Mesothelial cell of epicardium (in vitro differentiated cells): ENCODE measurements at regions not wholly inside any gene's neighbourhood (a gene's known extent, or its start where the extent isn't known, plus 50 kb on each side); places are given as distances from the start of the nearest gene placed in this dataset.

ENCODE experiments used
- DNase-seq, 2 experiments: peaks; one replicate each; pipeline ENCODE4 v3.0.0; 2021; ENCODE audit warnings: low spot score in 2 of 2; ENCODE audit not compliant: unreplicated experiment in 2 of 2
- H3K27ac Mint-ChIP-seq: 2 replicates; pipeline ENCODE4 v1.8.0; 2021; ENCODE audit warnings: mixed read lengths
- H3K27me3 Mint-ChIP-seq: 2 replicates; pipeline ENCODE4 v1.8.0; 2021; ENCODE audit warnings: low read depth, mixed read lengths
- H3K36me3 Mint-ChIP-seq: 2 replicates; pipeline ENCODE4 v1.8.0; 2021; ENCODE audit warnings: mixed read lengths
- H3K4me1 Mint-ChIP-seq: 2 replicates; pipeline ENCODE4 v1.8.0; 2021; ENCODE audit warnings: mixed read lengths
- H3K4me3 Mint-ChIP-seq: 2 replicates; pipeline ENCODE4 v1.8.0; 2021; ENCODE audit warnings: mild to moderate bottlenecking, moderate library complexity, mixed read lengths
- H3K9me3 Mint-ChIP-seq: 2 replicates; pipeline ENCODE4 v1.8.0; 2021; ENCODE audit warnings: mixed read lengths
- TF ChIP-seq, protein P1 (sequence below): fragments of 200-600 bp; sonication (generic); IDR thresholded peaks from one replicate; pipeline ENCODE4 v1.5.0; 2021; ENCODE audit warnings: antibody characterized with exemption; ENCODE audit not compliant: unreplicated experiment

DNA sequence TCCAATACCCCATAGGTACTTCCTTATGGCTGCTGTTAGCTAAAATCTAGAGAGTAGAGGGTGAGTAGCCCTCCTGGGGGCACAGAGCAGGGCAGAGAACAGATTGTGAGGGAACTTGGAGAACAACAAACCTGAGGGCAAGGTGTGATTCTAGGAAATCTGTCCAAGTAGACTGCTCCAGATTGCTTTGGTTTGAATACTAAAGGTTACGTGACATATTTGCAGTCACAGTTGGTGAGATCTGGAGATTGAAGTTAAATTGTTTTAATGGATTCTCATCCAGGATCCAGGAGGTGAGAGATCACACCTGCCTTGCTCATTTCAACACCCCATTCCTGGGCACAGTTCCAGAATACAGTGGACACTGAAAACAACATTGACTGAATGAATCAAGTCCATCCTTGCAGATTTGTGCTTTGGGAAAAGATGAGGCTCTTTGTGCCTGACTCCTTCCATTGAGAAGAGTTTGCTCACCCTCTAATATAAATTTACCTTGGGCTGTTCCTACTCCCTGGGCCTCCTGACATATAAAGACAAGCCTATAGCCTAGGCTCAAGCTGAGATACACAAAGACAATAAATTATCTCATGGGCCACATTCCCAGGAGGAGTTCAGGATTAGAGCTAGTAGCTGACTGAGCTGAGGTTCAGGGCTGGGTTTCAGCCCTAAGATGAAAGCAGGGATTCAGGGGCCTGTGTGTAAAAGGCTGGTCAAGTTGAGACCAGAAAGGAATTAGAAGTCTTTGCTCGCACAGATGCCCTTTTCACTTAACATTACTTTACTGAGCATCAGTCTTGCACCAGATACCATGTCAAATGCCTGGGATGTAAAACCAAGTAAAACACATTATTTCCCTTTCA, 400.9 kb upstream of the MCTP2 start:
- Mint-ChIP-seq H3K4me3 (no peak overlapping the region), H3K36me3 (no peaks in the 10 kb centered on the region), H3K4me1 (peaks cover 19% of the 10 kb centered on the region), H3K27me3 (no peaks in the 10 kb centered on the region), H3K9me3 (no peaks in the 10 kb centered on the region), H3K27ac (no peak overlapping the region)
- no peak for DNase-seq
- TF ChIP-seq, protein P1, sequence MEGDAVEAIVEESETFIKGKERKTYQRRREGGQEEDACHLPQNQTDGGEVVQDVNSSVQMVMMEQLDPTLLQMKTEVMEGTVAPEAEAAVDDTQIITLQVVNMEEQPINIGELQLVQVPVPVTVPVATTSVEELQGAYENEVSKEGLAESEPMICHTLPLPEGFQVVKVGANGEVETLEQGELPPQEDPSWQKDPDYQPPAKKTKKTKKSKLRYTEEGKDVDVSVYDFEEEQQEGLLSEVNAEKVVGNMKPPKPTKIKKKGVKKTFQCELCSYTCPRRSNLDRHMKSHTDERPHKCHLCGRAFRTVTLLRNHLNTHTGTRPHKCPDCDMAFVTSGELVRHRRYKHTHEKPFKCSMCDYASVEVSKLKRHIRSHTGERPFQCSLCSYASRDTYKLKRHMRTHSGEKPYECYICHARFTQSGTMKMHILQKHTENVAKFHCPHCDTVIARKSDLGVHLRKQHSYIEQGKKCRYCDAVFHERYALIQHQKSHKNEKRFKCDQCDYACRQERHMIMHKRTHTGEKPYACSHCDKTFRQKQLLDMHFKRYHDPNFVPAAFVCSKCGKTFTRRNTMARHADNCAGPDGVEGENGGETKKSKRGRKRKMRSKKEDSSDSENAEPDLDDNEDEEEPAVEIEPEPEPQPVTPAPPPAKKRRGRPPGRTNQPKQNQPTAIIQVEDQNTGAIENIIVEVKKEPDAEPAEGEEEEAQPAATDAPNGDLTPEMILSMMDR: no peak

DNA sequence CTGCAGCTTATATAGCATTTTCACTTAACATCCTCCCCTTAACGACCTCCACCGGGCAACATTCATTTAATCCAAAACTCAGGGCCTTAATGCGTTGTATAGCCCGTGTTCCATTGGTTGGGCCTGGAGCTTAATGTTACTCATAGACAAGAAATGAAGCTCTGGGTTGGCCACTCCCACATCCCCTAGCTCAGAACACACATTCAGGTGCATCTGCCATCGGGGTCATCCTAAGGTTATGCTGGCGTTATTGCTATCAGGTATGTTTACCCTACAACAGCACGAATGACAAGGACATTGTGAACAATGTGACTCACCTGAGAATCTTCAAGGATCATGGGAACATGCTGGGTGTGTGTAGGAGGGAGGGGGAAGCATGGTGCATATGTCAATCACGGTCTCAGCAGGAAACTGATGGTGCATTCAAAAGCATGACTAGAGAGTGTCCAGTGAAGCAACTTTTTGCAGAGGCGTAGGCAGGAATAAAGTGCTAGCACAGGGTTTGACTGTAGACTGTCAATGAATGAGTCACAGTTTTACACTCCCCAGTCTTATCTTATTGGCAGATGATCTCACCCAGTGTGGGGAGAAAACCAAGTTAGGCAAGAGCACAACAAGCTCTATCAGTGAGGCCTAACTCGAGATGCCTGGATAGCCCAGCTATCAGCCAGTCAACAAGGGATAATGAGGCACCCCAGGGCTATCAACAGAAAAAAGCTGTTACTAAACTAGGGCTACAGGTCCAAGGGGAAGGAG, 402.1 kb upstream of the MCTP2 start:
- Mint-ChIP-seq H3K4me1 (peaks cover 19% of the 10 kb centered on the region), H3K36me3 (no peaks in the 10 kb centered on the region)
- no peak for DNase-seq

DNA sequence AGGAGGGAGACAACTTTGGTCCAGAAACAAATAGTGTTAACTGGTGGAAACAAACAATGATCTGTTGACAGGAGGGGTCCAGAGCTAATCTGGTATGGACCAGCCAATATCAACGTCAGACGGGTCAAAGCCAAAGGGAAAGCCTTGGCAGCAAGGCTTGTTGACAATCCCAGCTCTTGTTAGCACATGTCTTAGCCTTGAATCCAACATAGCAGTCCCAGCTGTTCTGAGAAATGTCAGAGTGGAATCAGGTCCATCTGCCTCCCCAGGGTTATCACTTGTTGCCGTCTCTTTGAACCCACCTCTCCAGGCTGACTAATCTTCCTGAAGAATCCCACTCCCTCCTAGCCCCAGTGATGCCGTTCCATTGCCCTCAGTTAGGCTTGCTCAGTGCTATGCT, 404.6 kb upstream of the MCTP2 start:
- Mint-ChIP-seq H3K27me3 (no peaks in the 10 kb centered on the region), H3K27ac (no peak overlapping the region)
- DNase-seq: no peak

More for the DNA sequence above, 402.1 kb upstream of the MCTP2 start:
- H3K27me3 Mint-ChIP-seq: no peaks in the 10 kb centered on the region
- no peaks in the 10 kb centered on the region for H3K9me3 Mint-ChIP-seq
- H3K4me3 Mint-ChIP-seq: no peak overlapping the region
- TF ChIP-seq, protein P1: no peak
- no peak overlapping the region for H3K27ac Mint-ChIP-seq

DNA sequence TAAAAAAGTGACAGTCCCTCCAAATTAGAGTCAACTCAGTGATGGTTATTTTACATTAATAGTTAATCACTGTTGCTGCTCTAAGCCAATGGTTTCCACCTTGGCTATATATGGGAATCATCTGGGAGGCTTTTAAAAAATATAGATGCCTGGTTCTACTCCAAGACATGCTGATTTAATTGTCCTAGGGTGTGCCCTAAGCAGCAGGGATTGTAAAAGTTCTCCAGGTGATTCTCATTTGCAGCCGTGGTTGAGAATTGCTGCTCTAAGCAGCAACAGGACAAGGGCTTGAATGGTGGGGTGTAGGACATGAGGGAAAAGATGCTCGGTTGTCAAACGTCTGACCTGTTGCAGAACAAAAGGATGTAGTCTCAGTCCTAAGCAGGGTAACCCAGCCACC, 405.1 kb upstream of the MCTP2 start:
- Mint-ChIP-seq H3K4me3 (no peak overlapping the region), H3K36me3 (no peaks in the 10 kb centered on the region), H3K27ac (no peak overlapping the region), H3K9me3 (no peaks in the 10 kb centered on the region), H3K27me3 (no peaks in the 10 kb centered on the region), H3K4me1 (peaks cover 19% of the 10 kb centered on the region)
- no peak for DNase-seq
- TF ChIP-seq, protein P1: no peak

More for the DNA sequence above, 404.6 kb upstream of the MCTP2 start:
- Mint-ChIP-seq H3K9me3 (no peaks in the 10 kb centered on the region), H3K36me3 (no peaks in the 10 kb centered on the region), H3K4me1 (peaks cover 19% of the 10 kb centered on the region), H3K4me3 (no peak overlapping the region)
- TF ChIP-seq, protein P1: no peak

DNA sequence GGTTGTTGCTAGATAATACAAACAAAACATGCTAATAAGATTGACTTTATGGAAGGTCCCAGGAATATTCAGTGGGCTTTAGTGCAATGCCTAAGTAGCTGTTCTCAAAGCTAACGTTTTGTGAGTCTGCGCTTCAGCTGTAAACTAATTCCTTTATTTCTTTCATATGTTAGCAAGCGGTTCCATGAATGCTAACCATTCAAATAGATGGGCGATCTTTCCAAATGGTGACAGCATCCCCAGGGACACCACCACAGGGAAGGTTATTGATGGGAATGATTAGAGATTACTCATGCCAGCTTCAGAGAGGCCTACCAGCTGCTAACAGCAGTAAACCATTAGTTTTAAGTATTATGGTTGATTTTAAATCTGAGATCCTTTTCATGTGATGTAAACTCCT, 405.7 kb upstream of the MCTP2 start:
- Mint-ChIP-seq H3K9me3 (no peaks in the 10 kb centered on the region), H3K4me1 (peaks cover 17% of the 10 kb centered on the region), H3K27me3 (no peaks in the 10 kb centered on the region), H3K27ac (no peak overlapping the region), H3K36me3 (no peaks in the 10 kb centered on the region), H3K4me3 (no peak overlapping the region)
- DNase-seq: no peak
- TF ChIP-seq, protein P1: no peak
